ENCODE measurements at regions not wholly inside any gene's neighbourhood (a gene's known extent, or its start where the extent isn't known, plus 50 kb on each side); places are given as distances from the start of the nearest gene placed in this dataset.
"Not testable (repeated sequence)": the region's sequence is repeated elsewhere in the genome, so short reads cannot be mapped to it uniquely, and the experiment has no call there.

DNA sequence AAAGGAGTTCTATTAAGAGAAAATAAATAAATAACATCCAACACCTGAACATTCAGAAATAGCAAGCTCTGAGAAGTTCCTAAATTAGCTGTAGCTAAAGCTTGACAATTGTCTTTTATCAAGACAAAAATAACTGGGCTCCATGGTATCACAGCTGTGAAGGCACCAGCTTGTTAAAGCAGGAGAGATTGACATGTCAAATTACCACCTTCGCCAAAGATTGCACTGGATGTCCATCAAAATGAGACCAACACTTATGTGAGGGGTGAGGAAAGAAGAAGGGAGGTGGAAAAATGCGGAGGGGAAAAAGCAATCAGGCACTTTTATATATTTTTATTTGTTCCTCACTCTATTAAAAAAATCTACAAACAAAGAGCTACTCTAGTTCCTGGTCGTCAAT is 1827.5 kb upstream of the RAG2 start:
- H3K9ac ChIP-seq: no peak overlapping the region
- no peaks in the 10 kb centered on the region for H3K4me1 ChIP-seq
- no peaks in the 10 kb centered on the region for H3K36me3 ChIP-seq
- no peaks in the 10 kb centered on the region for H3K27me3 ChIP-seq
- H3K4me3 ChIP-seq: no peak overlapping the region
- no peak for TF ChIP-seq Cebpa-rat (IDR thresholded peaks at IDR 0.05)
- H3K27ac ChIP-seq: no peak overlapping the region
- H3K9me3 ChIP-seq (replicated peaks in 1 of 11): no peaks in the 10 kb centered on the region
- no peaks in the 10 kb centered on the region for H4K20me1 ChIP-seq
- no peak overlapping the region for H3K4me2 ChIP-seq

DNA sequence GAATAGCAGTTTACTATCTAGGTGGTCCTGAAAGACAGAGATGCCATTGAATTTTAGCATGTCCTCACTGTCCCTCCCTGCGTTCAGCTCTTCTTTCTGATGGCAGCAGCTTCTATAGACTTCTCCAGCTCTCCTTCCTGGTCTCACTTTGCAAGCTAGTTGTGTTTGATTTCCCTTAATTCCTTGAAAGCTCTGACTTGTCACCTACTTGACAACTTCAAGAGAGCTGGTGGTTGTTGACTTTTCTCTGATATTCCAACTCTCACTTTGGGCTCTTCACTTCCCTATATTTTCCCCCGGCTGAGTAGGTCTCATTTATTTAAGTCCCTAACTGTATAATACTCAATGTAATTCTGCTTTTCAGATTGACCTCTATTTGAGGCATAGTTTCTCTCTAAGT is 1825.0 kb upstream of the RAG2 start:
- no peak for TF ChIP-seq Cebpa-rat (IDR thresholded peaks at IDR 0.05)
- Histone ChIP-seq H3K4me3 (no peak overlapping the region), H3K27me3 (no peaks in the 10 kb centered on the region), H3K4me2 (no peak overlapping the region), H3K27ac (no peak overlapping the region), H3K9me3 (replicated peaks in 1 of 11) (no peaks in the 10 kb centered on the region), H4K20me1 (no peaks in the 10 kb centered on the region), H3K36me3 (no peaks in the 10 kb centered on the region), H3K4me1 (no peaks in the 10 kb centered on the region), H3K9ac (no peak overlapping the region)

DNA sequence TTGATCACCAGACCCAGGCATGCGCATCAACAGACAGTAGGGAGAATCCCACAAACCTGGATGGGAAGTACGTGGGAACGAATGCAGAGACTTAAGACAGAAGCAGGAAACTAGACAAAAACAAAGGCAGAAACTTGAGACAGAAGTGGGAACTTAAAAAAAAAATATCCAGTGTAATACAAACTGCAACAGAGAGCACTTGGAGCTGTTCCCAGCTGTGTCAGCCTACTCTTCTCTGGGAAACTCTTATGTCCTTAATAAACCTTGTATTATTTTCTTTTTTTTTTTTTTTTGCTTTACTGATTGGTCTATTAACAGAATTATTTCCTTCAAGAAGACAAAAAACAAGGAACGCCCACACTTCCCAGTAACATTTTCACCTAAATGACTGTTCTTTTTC is 1818.1 kb upstream of the RAG2 start:
- Histone ChIP-seq H3K4me3 (no peak overlapping the region), H3K4me1 (no peaks in the 10 kb centered on the region), H3K36me3 (no peaks in the 10 kb centered on the region), H3K27ac (no peak overlapping the region), H3K27me3 (no peaks in the 10 kb centered on the region), H4K20me1 (no peaks in the 10 kb centered on the region), H3K9ac (no peak overlapping the region), H3K4me2 (no peak overlapping the region), H3K9me3 (replicated peaks in 1 of 11) (no peaks in the 10 kb centered on the region)
- no peak for TF ChIP-seq Cebpa-rat (IDR thresholded peaks at IDR 0.05)

DNA sequence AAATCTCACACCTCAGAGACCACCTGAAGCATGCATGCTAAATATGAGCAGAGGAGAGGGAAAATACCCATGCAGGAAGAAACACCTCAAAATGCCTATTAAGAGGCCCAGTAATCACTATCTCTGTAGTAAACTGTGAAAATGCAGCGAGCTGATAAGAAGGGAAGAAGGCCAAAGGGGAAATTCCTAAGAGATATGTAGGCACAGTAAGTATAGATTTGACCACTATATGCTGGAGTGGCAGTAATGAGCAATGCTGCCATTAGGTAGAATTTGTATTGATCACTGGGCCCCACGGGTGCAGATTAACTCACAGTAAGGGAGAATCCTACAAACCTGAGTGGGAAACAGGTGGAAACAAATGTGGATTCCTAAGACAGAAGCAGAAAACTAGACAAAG is 1813.1 kb upstream of the RAG2 start:
- no peaks in the 10 kb centered on the region for H3K27me3 ChIP-seq
- TF ChIP-seq Cebpa-rat (IDR thresholded peaks at IDR 0.05): no peak
- H4K20me1 ChIP-seq: no peaks in the 10 kb centered on the region
- H3K4me2 ChIP-seq: no peak overlapping the region
- no peak overlapping the region for H3K27ac ChIP-seq
- no peaks in the 10 kb centered on the region for H3K9me3 ChIP-seq (replicated peaks in 1 of 11)
- H3K4me1 ChIP-seq: no peaks in the 10 kb centered on the region
- H3K9ac ChIP-seq: no peak overlapping the region
- H3K4me3 ChIP-seq: no peak overlapping the region
- no peaks in the 10 kb centered on the region for H3K36me3 ChIP-seq

DNA sequence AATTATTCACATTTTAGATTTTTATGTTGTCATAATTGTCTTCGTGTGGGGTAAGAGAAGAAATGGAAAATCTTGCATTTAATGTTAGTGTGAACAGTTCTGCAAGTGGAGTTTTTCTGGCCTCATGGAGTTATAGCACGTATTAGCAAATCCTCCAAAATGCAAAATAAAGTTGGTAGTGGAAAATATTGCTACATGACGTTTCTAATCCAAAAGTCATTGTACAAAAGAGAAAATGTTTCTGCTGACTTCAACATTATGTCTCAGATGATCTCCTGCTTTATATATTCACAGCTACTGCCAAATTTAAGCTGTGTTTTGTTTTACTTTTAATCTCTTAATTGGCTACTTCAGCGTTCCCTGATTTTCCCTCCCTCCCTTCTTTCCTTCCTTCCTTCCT is 1804.0 kb upstream of the RAG2 start:
- peaks cover 0 to 8% (median 0%) of the 10 kb centered on the region in 11 experiments; a peak in 4 of 22 replicates for H3K9me3 ChIP-seq (replicated peaks in 1 of 11)
- no peak overlapping the region for H3K4me3 ChIP-seq
- H3K27ac ChIP-seq: no peak overlapping the region
- no peak overlapping the region for H3K9ac ChIP-seq
- no peak for TF ChIP-seq Cebpa-rat (IDR thresholded peaks at IDR 0.05)
- H3K4me1 ChIP-seq: no peaks in the 10 kb centered on the region
- no peaks in the 10 kb centered on the region for H3K27me3 ChIP-seq
- H4K20me1 ChIP-seq: no peaks in the 10 kb centered on the region
- no peak overlapping the region for H3K4me2 ChIP-seq
- H3K36me3 ChIP-seq: no peaks in the 10 kb centered on the region

DNA sequence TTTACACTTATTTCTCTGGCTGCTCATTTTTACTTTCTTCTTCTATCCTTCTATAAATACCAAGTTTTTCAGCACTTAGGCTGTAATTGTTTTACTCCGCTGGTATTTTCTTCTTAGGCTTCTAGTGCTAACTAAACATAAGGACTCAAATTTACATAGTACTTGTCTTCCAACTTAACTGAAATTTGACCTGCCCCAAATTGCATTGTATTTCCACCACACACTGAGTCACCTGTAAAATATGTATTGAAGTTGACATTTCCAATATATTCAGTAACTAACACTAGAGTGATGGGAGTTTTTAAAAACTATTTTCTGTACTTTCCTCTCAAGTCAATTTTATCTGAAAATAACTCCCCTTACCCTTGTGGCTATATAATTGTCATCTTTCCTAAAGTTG is 1794.1 kb upstream of the RAG2 start:
- Histone ChIP-seq H3K4me2 (no peak overlapping the region), H3K4me3 (no peak overlapping the region), H3K4me1 (no peaks in the 10 kb centered on the region), H3K9me3 (replicated peaks in 1 of 11) (no peaks in the 10 kb centered on the region), H3K36me3 (no peaks in the 10 kb centered on the region), H3K27me3 (no peaks in the 10 kb centered on the region), H3K9ac (no peak overlapping the region), H4K20me1 (no peaks in the 10 kb centered on the region), H3K27ac (no peak overlapping the region)
- TF ChIP-seq Cebpa-rat (IDR thresholded peaks at IDR 0.05): no peak

DNA sequence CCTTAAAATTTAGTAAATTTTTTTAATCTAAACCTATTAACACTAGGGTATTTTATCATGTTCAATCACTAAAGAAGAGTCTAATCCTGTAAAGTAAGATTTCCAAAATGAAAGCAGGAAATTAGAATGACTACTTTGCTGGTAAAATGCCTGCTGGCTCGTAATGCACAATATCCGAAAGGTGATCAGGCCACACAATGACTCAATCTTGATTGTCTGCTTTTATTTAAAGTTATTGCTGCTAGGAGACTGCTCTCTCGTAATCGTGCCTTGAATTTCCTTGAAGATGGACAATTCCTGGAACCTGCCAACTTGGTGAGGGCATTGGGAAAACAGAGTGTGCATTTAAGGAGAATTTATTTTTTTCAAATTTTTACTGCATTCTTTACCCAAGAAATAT is 1786.5 kb upstream of the RAG2 start:
- Histone ChIP-seq H4K20me1 (no peaks in the 10 kb centered on the region), H3K4me1 (no peaks in the 10 kb centered on the region), H3K27me3 (no peaks in the 10 kb centered on the region), H3K9me3 (replicated peaks in 1 of 11) (no peaks in the 10 kb centered on the region), H3K4me2 (no peak overlapping the region), H3K27ac (no peak overlapping the region), H3K9ac (no peak overlapping the region), H3K4me3 (no peak overlapping the region), H3K36me3 (no peaks in the 10 kb centered on the region)
- TF ChIP-seq Cebpa-rat (IDR thresholded peaks at IDR 0.05): no peak

DNA sequence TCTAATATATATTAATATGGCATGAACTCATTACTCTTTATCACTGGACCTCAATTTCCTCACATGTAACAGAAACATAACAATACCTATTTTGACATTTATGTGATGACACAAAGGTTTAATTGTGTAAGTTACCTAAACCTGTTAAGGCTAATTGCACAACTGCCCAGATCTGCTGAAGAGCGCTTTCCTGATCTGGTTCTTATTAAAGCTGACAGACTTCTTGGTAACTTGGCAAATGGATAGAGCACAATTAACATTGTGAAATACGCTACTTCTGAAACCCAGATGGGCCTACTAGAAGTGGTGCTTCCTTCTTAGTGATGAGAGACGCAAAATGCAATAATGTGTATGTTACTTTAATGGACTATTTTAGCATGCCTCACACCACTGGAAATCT is 1767.2 kb upstream of the RAG2 start:
- Histone ChIP-seq H3K36me3 (no peaks in the 10 kb centered on the region), H3K4me1 (no peaks in the 10 kb centered on the region), H3K4me2 (no peak overlapping the region), H3K27ac (no peak overlapping the region), H3K27me3 (no peaks in the 10 kb centered on the region), H3K9ac (no peak overlapping the region), H3K4me3 (no peak overlapping the region), H4K20me1 (no peaks in the 10 kb centered on the region), H3K9me3 (replicated peaks in 1 of 11) (no peaks in the 10 kb centered on the region)
- TF ChIP-seq Cebpa-rat (IDR thresholded peaks at IDR 0.05): no peak

DNA sequence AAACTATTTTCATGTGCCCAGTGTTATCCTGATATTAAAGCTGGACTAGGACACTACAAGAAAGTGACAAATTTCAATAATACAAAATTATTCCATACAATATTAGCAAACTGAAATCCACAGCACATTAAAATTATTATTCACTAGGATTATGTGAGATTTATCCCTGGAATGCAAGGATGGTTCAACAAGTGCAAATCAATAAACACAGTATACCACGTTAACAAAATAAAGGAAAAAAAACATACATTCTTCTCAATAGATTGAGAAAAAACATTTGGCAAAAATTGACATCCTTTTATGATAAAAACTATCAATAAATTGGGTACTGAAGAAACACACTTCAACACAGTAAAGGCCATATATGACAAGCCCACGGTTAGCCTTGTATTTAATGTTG is 1758.2 kb upstream of the RAG2 start:
- H3K9me3 ChIP-seq (replicated peaks in 1 of 11): peaks cover 0 to 8% (median 0%) of the 10 kb centered on the region in 11 experiments; a peak in 7 of 22 replicates

DNA sequence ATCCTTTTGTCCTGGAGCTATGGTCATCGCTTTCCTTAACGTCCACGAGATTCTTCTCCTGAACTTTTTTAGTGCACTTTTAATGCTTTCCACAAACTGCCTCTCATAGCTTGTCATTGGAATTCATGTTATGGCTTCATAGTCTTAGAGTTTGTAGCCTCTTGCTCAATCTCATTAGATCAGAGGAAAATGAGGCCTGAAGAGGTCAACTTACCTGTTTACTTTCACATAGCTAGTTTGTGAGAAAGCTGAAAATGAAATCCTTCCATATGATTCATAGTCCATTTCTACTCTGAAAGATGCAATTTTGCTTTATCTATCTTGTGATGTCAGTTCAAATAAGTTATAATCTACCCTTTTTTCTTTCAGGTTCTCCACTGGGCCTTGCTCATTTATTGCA is 1747.2 kb upstream of the RAG2 start:
- Histone ChIP-seq H3K4me3 (no peak overlapping the region), H3K4me1 (no peaks in the 10 kb centered on the region), H3K4me2 (no peak overlapping the region), H3K36me3 (no peaks in the 10 kb centered on the region), H4K20me1 (no peaks in the 10 kb centered on the region), H3K9ac (no peak overlapping the region), H3K27ac (no peak overlapping the region), H3K27me3 (no peaks in the 10 kb centered on the region), H3K9me3 (replicated peaks in 1 of 11) (peaks cover 0 to 3% (median 0%) of the 10 kb centered on the region in 11 experiments; a peak in 2 of 22 replicates)
- TF ChIP-seq Cebpa-rat (IDR thresholded peaks at IDR 0.05): no peak

More for the DNA sequence above, 1758.2 kb upstream of the RAG2 start:
- Histone ChIP-seq H3K27ac (no peak overlapping the region), H3K4me3 (no peak overlapping the region), H3K36me3 (no peaks in the 10 kb centered on the region), H4K20me1 (no peaks in the 10 kb centered on the region), H3K4me2 (no peak overlapping the region), H3K4me1 (no peaks in the 10 kb centered on the region), H3K27me3 (no peaks in the 10 kb centered on the region), H3K9ac (no peak overlapping the region)
- TF ChIP-seq Cebpa-rat (IDR thresholded peaks at IDR 0.05): no peak

DNA sequence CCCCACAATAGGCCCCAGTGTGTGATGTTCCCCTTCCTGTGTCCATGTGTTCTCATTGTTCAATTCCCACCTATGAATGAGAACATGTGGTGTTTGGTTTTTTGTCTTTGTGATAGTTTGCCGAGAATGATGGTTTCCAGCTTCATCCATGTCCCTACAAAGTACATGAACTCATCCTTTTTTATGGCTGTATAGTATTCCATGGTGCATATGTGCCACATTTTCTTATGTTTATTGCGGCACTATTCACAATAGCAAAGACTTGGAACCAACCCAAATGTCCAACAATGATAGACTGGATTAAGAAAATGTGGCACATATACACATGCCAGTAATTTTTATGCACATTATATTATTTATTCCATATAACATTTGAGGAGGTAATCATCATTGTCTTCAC is 1743.6 kb upstream of the RAG2 start:
- H3K27me3 ChIP-seq; H3K27ac ChIP-seq; H3K9ac ChIP-seq; H3K4me3 ChIP-seq; H3K36me3 ChIP-seq; H3K4me1 ChIP-seq; H3K4me2 ChIP-seq; H3K9me3 ChIP-seq (replicated peaks in 1 of 11); H4K20me1 ChIP-seq: not testable (repeated sequence)

Data from BLaER1 treated with 17β-estradiol and CSF1 and Interleukin-3, amounts not matched to agents 10 nM and 100 nM (cell line).